Astrocyte of the spinal cord (primary cell): ENCODE measurements at regions not wholly inside any gene's neighbourhood (a gene's known extent, or its start where the extent isn't known, plus 50 kb on each side); places are given as distances from the start of the nearest gene placed in this dataset.

Experiments
- DNase-seq: peaks from one replicate; pipeline ENCODE4 v3.0.0; 2011; ENCODE audit warnings: low read depth, low spot score
- H3K4me3 ChIP-seq: 2 replicates; pipeline ENCODE4 v1.5.1; 2011; ENCODE audit warnings: low read depth, mild to moderate bottlenecking, low read length, moderate library complexity
- in situ Hi-C: cut with HindIII; loops from 2 replicates; pipeline ENCODE4 v1.10.0; 2017; ENCODE audit warnings: low sequenced_read_pairs
- TF ChIP-seq, protein P1 (sequence below): IDR thresholded peaks from 2 replicates; pipeline ENCODE4 v1.5.1; 2012; ENCODE audit warnings: low read depth, mild to moderate bottlenecking, low read length, inconsistent platforms

DNA sequence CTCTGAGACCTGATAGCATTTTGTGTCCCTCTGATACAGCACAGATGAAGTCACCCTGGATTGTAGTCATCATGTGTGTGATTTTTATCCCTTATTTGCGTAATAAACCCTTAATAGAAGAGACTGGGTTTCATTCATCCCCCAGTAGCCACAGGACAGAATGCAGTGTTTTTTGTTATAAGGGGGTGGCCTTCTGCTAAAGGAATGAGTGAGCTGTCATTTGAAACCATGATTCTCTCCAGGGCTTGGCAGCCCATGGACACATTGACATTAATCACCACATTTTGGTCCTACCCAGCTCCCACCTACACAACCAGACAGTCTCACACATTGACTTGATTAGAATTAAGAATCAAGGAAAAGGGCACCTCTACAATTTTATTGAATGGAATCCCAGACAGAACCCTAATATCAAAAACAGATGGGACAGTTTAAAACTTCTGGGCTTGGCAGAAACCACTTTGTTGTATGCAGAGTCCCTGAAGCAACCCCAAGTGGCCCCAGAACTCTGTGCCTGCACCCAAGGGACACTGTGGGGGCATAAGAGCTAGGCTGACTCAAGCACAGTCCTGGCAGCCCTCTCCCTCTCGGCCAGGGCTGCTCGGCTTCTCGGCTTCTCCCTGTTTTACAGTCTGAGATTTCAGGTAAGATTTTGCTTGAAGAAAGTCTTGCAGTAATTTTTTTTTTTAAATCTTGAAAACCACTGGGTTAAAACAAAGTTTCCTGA lies 254.0 kb upstream of the SLC14A2 start:
- H3K4me3 ChIP-seq, result no peak overlapping the region
- TF ChIP-seq, protein P1, sequence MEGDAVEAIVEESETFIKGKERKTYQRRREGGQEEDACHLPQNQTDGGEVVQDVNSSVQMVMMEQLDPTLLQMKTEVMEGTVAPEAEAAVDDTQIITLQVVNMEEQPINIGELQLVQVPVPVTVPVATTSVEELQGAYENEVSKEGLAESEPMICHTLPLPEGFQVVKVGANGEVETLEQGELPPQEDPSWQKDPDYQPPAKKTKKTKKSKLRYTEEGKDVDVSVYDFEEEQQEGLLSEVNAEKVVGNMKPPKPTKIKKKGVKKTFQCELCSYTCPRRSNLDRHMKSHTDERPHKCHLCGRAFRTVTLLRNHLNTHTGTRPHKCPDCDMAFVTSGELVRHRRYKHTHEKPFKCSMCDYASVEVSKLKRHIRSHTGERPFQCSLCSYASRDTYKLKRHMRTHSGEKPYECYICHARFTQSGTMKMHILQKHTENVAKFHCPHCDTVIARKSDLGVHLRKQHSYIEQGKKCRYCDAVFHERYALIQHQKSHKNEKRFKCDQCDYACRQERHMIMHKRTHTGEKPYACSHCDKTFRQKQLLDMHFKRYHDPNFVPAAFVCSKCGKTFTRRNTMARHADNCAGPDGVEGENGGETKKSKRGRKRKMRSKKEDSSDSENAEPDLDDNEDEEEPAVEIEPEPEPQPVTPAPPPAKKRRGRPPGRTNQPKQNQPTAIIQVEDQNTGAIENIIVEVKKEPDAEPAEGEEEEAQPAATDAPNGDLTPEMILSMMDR, result no peak
- in situ Hi-C loops, result no loop called here
- no peak for DNase-seq

DNA sequence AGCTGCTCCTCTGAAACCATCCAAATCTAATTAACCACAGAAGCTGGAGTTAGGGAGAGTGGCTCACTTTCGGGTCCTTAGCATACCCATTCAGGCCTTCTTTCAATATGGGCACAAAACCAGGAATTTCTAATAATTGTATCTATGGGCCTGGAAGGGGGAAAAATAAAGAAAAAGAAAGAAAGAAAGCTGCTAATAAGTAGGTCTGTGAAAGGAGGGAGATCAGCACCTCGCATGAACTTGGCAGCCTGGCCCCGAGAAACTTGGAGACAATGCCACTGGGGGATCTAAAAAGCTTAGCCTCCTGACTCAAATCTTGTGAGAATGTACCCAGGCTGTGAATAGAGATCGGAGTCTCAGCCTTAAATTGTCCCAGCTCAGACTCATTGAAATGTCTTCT lies 252.1 kb upstream of the SLC14A2 start:
- TF ChIP-seq, protein P1, result no peak
- in situ Hi-C loops, result no loop called here
- no peak for DNase-seq
- H3K4me3 ChIP-seq, result no peak overlapping the region

DNA sequence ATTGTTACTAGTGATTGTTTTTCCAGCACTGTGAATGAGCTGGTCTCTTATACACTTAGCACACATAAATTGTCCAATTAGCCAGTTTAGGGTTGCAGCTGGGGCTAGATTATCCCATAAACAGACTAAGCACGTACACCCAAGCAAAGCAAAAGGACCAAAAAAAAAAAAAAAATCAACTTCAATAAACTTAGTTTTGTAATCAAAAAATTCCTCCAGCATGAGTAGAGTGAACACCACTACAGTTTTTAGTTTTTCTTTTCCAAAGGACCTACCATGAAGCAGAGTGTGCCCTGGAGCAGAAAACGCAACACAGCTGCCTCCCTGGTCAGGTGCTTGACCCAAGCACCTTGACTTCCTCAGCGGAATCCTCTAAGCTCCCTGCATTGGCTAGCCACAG lies 249.4 kb upstream of the SLC14A2 start:
- peak; percentile 15 for DNase-seq
- H3K4me3 ChIP-seq, result no peak overlapping the region
- in situ Hi-C loops, result no loop called here
- TF ChIP-seq, protein P1, result no peak

DNA sequence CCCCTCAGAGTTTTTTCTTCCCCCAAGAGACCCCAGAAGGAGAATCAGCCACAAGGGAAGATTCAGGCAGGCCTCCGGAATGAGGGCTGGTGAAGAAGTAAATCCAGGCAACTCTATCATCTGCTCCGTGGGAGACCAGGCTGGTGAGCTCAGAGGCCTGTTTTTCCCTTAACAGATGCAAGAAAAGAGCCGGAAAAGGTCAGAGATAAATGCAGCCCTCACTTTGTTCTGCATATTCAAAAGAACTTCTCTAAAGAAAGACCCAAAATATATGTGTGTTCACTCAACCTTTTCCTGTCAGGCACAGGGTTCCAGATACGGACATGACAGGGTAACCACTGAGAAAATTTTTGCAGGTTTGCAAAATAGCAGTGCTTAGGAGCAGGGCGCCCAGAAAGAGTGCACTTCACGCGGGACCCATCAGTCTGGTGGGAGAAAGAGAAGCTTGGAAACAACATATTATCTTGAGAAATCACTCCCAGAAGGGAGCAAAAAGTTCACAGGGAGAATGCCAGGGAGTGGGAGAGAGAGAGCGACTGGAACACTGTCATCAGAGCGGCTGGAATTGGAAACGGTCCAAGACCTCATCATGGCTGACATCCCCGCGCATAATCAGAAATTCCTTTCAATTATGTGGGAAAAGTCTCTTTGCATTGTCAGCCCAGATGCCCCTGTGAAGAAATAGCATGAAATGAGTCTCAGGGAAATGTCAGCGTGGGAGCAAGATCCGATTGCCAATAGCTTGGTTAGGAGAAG lies 244.8 kb upstream of the SLC14A2 start:
- DNase-seq, result no peak
- TF ChIP-seq, protein P1, result no peak
- in situ Hi-C loops, result no loop called here
- H3K4me3 ChIP-seq, result no peak overlapping the region

DNA sequence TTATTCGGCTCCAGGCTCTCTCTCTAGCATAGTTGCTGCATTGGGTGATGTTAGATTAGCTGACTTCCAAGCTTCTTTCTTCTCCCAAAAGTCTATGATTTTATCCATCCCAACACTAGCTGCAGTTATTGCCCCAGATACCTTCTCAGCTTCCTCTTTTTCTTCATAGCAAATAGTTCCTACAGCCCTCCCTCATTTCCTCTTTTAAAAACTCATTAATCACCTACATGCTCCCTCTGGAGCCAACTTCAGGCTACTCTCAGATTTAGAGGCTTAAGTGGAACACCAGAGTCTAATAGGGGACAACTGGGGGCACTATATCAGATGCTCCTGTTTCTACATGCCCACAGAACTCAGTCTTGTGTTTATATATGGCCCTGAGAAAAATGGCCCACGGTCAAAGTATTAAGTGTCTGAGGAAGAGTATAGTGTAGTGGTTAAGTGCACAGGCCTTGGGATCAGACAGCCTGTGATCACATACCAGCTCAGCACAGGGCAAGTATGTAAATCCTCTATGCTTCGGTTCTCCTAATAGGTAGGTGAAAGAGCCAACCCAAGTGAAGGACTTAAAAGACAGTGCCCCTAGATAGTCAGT lies 241.9 kb upstream of the SLC14A2 start:
- DNase-seq, result no peak
- no peak overlapping the region for H3K4me3 ChIP-seq
- in situ Hi-C loops, result no loop called here
- TF ChIP-seq, protein P1, result no peak

DNA sequence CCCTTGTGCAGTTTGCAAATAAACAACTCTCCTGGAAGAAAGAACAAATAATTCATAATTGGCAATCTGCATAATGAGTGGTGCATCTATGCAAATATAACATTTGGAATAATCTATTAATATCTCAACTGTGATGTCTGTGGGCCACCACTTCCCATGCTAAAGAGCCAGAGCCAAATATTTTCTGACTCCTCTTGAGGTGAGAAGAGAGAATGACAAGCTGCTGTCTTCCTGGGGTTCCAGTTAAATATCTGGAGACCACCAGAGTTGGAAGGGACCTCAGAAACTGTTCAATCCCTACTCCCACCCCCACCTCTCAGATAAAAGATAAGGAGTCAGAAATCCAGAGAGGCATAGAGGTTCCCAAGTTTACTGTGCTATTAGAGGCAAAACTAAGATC lies 241.0 kb upstream of the SLC14A2 start:
- no peak overlapping the region for H3K4me3 ChIP-seq
- TF ChIP-seq, protein P1, result no peak
- no peak for DNase-seq
- in situ Hi-C loops, result no loop called here
